ENCODE measurements at regions not wholly inside any gene's neighbourhood (a gene's known extent, or its start where the extent isn't known, plus 50 kb on each side); places are given as distances from the start of the nearest gene placed in this dataset.
"Not testable (repeated sequence)": the region's sequence is repeated elsewhere in the genome, so short reads cannot be mapped to it uniquely, and the experiment has no call there.

DNA sequence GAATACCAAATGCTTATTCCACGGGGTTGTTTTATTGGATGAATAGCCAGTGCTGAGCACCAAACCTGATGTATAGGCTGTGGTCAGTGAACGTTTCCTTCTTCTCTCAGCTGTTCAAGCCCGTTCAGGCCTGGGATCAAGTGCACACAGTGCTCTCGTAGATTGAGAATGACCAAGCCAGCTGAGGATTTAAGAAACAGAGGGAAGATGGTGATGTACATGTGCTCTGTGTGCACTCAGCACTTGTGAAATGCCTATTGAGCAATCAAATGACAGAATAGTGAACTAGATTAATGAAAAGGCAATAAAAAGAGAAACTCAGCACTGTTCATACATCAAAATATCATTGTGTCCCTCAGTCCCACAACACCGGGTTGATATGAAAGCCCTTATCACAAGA lies 302.5 kb downstream of the BMPER start:
- DNase-seq (ENCODE audit: low read depth in 3 of 3, low spot score in 1 of 3), result no peak

DNA sequence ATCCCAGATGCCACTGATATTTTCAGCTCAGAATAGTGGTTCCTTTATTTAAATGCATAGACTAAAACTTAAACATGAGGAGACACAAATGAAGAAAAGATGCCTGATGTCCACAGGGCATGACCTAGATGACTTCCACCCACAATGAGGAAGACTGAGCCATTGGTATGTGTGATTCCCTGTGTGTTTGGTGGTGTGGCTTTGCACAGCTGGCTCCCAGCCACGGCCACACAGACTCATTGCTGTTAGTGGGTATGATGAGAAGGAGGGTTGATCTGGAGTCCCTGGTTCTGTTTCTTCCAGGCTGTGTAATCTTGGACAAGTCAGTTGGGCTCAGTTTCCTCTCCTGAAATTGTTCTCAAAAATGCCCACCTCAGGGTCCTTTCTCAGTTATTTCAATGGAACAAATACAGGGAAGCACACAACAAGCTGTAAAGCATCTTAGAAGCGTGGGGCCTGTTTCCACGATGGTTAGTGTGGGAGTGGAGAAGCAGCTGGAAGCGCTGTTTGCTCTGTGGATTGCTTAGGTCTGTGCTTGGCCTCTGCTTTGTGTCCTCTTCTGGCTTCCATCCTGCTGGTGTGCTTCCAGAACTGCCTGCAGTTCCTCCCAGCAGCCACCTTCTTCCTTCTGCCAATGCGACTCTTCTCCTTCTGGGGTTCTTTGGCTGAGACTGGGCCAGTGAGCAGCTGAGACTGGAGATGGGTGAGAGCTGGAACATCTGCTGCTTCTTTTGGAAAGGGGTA lies 303.7 kb downstream of the BMPER start:
- DNase-seq (ENCODE audit: low read depth in 3 of 3, low spot score in 1 of 3), result no peak

GRCh38 chr7:34211018-34211417 lies 305.7 kb downstream of the BMPER start:
- DNase-seq (ENCODE audit: low read depth in 3 of 3, low spot score in 1 of 3), result no peak

GRCh38 chr7:34217972-34218371 lies 312.6 kb downstream of the BMPER start:
- no peak for DNase-seq (ENCODE audit: low read depth in 3 of 3, low spot score in 1 of 3)

DNA sequence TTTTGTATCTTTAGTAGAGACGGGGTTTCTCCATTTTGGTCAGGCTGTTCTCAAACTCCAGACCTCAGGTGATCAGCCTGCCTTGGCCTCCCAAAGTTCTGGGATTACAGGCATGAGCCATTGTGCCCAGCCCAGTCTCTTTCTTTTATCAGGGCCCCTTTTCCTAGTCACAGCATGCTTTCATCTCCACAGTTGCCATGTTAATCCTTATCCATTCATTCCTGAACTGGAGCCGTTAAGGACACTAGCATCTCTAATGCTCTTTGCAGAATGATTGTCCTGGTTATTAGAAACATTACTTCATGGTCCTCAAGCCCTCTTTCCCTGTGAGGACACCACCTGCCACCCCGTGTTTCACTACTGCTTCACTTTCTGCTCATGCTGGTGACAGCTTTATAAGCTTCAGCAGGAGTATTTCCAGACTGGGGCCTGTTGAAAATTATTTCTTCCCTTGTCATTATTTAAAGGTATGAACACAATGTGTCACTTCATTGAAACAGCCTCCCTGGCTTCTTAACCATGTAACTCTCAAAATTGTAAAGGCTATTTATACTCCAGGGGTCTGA lies 313.9 kb downstream of the BMPER start:
- DNase-seq (ENCODE audit: low read depth in 3 of 3, low spot score in 1 of 3), result no peak

GRCh38 chr7:34220506-34221185 lies 315.3 kb downstream of the BMPER start:
- no peak for DNase-seq (ENCODE audit: low read depth in 3 of 3, low spot score in 1 of 3)

DNA sequence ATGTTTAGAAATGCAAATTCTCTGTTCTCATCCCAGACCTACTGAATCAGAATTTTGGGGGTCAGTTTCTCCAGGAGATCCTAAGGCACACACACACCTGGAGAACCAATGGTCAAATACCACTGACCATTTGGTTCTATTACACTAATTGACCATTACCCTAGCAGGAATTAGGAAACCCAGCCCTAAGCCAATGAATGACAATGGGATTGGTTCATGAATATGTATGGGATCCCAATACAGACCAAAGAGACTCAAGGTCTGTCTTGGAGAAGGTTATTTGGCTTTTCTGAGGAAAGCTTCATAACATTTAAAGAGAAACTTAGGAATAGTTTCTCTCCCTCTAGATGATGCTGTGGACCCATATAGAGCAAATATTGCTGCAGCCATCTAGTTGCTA lies 317.0 kb downstream of the BMPER start:
- DNase-seq (ENCODE audit: low read depth in 3 of 3, low spot score in 1 of 3), result no peak

DNA sequence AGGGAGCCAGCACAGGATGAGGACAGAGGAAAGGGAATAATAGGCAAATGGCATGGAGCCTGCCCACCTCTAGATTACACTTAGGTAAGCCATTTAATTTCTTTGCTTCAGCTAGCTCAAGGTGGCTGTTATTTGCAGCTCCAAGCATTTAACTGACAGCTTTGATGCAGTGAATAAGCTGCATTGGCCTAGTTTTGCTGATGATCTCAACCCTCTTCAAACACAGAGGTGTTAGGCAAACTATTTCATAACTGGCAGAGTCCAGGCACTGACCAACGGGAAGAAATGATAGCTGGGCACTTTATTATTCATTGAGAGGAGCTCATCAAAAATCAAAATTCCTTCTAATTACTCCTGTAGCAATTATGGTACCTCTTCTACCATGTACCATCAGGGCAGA lies 317.4 kb downstream of the BMPER start:
- no peak for DNase-seq (ENCODE audit: low read depth in 3 of 3, low spot score in 1 of 3)

DNA sequence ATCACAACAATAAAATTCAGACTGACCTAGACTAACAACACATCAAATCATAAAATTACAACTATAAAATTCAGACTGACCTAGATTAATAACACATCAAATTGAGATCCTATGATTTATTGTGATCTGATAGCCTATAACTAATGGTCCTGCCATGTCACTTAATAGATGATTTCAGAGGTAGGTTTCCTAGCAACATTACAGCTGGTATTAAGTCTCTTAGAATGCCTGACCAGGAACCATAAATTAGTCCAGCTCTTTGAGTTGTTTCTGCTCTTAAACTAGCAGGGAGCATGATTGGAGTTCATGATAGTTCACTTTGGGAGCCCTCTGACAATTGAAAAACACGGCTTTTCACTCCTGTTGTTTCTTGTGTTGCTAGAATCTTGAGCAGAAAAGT lies 318.9 kb downstream of the BMPER start:
- no peak for DNase-seq (ENCODE audit: low read depth in 3 of 3, low spot score in 1 of 3)

DNA sequence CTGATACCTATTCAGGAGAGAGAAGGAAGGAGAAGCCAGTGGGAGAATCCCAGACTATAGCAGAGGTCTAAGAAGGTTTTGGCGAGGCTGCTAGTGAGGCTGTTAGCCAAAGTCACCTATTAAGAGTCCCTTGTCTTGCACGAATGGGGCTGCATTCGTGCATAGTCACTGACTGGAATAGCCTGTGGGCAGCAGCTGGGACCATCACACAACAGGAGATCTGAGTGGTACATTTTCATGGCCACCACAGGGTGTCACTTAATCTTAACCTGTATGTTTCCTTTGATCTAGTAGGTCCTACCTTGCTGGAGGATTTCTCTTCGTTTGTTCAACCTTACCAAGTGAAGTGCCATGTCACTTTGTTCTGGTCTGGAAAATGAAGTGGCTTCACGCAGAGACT lies 319.9 kb downstream of the BMPER start:
- DNase-seq (ENCODE audit: low read depth in 3 of 3, low spot score in 1 of 3), result no peak

DNA sequence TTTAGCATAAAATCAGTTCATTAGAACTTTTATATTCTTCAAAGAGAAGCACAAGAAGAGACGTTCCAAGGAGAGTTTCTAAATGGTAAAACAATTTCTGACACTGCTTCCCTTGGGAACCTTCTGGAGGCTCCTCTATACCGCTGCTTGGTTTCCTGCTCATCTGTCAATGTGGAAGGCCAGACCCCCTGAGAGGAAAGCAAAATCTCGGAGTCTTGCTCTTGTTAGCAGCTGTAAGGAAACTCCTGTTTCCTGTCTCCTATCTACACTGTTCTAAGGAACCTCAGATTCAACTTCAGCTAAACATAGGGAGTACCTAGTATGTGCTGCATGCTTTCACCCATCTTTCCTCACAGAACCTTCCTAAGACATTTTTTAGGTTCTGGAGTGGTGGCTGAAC lies 322.2 kb downstream of the BMPER start:
- no peak for DNase-seq (ENCODE audit: low read depth in 3 of 3, low spot score in 1 of 3)

- not testable (repeated sequence) for DNase-seq (ENCODE audit: low read depth in 3 of 3, low spot score in 1 of 3)
Observed at GRCh38 chr7:34235101-34235500, 329.8 kb downstream of the BMPER start.

DNA sequence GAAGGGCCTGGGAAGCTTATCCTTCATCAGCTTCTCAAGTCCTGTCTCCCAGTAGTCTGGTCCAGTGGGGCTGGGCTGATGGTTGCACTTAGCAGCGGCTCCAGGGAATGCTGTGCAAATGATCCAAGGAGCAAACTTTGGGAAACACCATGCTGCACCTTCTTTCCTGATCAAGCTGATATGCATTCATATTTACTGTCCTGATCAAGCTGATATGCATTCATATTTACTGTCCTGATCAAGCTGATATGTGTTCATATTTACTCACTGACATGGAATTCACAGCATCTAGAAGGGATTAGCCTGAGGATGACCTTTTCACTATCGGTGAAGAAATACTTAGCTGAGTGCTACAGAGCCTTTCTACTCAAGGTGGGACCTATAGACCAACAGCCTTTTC lies 330.7 kb downstream of the BMPER start:
- DNase-seq (ENCODE audit: low read depth in 3 of 3, low spot score in 1 of 3), result no peak

GRCh38 chr7:34236839-34237492 lies 331.6 kb downstream of the BMPER start:
- no peak for DNase-seq (ENCODE audit: low read depth in 3 of 3, low spot score in 1 of 3)

DNA sequence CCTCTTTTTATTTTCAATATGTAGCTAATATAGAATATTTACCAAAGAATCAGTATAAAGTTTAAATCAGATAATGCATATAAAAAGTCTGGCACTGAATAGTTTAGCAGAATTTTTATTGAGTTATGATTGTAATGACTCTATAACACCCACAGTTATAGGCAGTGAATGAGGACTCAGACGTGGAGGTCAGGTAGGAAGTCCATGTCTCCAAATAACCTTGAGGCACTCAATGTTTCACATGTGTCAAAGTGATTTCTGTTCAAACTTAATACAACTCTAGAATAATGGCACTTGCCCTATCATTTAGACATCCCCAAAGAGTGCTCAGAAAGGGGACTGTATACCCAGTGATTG lies 332.1 kb downstream of the BMPER start:
- DNase-seq (ENCODE audit: low read depth in 3 of 3, low spot score in 1 of 3), result no peak

DNA sequence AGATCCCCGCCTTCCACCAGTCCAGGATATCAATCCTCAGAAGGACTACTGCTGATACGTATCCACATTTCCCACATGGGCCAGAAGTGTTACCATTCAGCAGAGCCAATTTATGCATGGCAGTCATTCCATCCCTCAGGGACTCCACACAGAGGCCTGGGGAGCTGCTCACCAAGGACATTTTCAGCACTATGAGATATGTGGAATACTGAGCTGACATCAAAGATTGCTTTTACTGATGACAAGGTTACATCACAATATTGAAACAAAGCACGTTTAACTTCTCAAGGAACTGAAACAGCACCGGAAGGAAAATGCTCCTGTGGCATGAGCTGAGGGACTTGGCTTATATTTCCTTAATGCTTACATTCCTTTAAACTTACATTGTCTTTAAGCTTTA lies 335.1 kb downstream of the BMPER start:
- DNase-seq (ENCODE audit: low read depth in 3 of 3, low spot score in 1 of 3), result no peak

- no peak for DNase-seq (ENCODE audit: low read depth in 3 of 3, low spot score in 1 of 3)
Observed at GRCh38 chr7:34242391-34242790, 337.1 kb downstream of the BMPER start.

DNA sequence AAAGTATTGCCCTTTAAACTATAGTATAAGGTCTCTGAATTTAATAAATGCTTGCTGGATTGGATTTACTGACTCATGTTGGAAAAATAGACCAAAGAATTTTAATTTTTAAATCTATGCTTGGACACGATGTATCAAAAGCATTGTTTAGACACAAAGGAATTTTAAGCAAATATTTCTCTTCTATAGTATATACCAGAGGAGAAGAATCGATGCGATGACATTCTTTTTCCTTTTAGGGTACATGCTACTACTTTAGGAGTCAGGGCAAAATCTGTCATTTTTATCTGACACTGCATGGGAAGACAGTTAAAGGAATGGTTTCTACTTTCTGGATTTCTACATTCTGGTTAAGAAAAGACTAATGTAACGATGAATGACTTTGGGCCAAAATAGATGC lies 339.9 kb downstream of the BMPER start:
- DNase-seq (ENCODE audit: low read depth in 3 of 3, low spot score in 1 of 3), result no peak

GRCh38 chr7:34247468-34247867 lies 342.1 kb downstream of the BMPER start:
- DNase-seq (ENCODE audit: low read depth in 3 of 3, low spot score in 1 of 3), result no peak

DNA sequence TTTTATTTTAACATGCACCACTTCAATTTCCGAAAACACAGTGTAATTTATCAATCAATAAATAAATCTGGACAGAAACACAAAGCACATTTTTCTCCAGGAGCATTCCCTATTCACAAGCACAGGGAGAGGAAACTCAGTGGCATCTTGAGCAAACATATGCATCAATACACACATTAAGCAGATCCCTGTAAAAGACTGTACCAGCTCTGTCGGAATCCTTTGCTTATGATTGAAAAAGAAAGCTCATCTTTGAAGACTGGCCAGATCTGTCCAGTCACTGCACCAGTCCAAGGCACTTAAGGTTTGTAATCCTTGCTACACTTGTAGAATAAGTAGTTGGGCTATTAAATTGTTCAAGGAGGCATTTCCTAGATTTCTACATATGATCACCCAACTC lies 343.9 kb downstream of the BMPER start:
- no peak for DNase-seq (ENCODE audit: low read depth in 3 of 3, low spot score in 1 of 3)

- no peak for DNase-seq (ENCODE audit: low read depth in 3 of 3, low spot score in 1 of 3)
Observed at GRCh38 chr7:34260279-34260678, 354.9 kb downstream of the BMPER start.

DNA sequence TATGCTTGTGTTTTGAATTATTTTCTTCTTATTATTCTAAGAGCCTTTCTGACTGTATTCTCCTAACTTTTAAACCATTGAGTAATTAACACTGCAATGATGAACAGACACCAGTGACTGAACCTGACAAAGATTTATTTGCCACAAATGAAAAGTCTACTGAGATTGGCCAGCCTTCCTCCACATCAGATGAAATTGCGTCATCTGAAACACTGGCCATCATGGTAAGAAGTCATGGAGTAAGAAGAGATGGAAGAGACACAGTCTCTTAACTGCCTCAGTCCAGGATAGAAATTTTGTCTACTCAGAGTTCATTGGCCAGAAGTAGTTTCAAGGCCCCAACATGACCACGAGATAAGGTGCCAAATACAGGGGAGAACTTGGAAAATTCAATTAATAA lies 357.8 kb downstream of the BMPER start:
- no peak for DNase-seq (ENCODE audit: low read depth in 3 of 3, low spot score in 1 of 3)

Measured in stimulated activated CD4-positive, alpha-beta T cell treated with anti-CD3 and anti-CD28 coated beads, TNF-alpha, amount 100 ng/mL, for 1 hour (primary cell).